G401.6 (cell line): ENCODE measurements at regions not wholly inside any gene's neighbourhood (a gene's known extent, or its start where the extent isn't known, plus 50 kb on each side); places are given as distances from the start of the nearest gene placed in this dataset.

Source experiments
- FAIRE-seq: peaks from 2 replicates; lab custom pipeline; 2012; peaks lifted over from hg19 to GRCh38; lab: Jason Lieb, UNC

DNA sequence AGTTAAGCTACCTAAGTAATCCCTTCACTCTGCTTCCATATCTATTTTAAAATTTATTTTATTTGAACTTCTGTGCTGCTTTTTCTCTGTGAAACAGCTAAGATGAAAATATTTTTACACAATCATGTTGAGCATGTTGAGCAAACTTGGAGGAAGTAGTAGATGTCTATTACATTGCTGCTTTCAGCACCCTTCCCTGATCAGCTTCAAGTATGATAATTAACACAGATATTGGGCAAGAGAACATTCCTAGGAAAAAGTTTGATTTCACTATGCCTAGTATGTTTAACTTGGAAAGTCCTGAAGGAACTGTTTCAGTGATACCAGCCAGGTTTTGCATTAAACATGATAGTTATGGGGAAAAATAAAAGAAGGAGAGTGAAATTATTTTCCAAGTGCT lies 283.6 kb downstream of the ELAVL2 start:
- FAIRE-seq: no peak

DNA sequence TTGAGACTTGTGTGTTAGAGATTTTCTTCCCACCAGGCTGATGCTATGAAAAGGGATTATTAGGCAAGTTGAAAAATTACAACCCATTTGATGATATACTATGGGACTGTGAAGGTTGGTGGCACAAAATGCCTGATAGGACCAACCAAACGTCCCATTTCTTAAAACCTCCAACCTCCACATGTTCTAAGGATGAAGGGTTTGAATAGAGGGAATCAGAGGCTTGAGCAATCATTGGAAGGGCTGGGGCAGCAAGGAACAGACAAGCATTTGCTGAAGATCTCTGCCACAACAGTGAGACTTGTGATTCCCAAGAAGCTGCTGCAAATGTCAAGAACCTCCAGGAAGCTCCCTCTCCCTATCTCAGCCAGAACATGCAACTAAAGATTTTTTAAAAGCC lies 283.1 kb downstream of the ELAVL2 start:
- no peak for FAIRE-seq

DNA sequence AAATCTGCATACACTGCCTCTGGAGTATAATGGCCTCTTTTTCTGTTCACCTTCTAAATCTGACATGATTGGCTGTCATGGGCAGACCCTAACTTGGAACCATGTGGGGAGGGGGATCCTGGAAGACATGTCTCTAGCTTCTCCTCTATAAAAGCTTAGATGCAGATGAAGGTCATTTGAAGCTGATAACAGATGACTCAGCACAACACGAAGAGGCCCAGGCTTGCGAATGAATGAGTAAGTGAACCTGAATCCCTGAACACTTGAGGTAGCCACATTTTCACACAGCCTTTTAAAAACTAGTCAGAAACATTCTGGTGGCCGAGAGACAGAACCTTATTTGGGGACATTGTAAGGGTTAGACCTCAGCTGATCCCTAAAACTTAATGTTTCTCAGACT lies 282.6 kb downstream of the ELAVL2 start:
- FAIRE-seq: no peak

DNA sequence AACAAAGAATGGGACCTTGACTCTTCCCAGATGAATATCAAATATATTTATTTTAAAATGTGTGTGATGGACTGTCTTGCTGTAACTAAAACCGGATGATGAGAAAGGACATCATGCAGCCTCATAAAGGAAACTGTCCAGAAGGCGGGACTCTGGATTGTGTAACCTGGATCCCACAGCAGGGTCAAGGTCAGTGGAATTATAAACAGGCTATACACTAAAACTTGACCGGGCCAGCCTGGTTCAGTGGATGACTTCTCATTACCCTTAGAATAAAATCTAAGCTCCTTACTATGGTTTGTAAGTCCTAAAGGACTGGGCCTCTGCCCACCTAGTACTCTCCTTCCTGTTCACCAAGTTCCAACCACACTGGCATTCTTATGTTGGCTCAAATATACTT lies 280.3 kb downstream of the ELAVL2 start:
- FAIRE-seq: no peak

DNA sequence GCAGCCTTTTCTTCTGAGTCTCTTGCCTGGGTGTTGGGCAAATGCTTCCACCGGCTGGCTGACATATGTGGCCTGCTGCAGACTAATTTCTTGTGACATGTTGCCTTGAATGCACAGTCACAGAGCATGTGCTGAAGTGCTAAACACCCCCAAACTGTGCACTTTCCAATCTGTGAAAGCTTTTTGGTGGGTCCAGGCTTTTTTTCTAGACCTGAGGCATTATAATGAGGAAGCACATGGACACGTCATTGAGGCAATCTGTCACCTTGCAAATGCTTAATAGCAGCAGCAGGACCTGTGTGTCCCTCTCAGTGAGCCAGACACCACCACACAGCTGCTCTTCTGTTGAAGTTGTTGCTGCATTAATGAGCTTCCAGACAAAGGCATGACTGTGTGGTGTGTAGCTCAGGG lies 274.7 kb downstream of the ELAVL2 start:
- no peak for FAIRE-seq

DNA sequence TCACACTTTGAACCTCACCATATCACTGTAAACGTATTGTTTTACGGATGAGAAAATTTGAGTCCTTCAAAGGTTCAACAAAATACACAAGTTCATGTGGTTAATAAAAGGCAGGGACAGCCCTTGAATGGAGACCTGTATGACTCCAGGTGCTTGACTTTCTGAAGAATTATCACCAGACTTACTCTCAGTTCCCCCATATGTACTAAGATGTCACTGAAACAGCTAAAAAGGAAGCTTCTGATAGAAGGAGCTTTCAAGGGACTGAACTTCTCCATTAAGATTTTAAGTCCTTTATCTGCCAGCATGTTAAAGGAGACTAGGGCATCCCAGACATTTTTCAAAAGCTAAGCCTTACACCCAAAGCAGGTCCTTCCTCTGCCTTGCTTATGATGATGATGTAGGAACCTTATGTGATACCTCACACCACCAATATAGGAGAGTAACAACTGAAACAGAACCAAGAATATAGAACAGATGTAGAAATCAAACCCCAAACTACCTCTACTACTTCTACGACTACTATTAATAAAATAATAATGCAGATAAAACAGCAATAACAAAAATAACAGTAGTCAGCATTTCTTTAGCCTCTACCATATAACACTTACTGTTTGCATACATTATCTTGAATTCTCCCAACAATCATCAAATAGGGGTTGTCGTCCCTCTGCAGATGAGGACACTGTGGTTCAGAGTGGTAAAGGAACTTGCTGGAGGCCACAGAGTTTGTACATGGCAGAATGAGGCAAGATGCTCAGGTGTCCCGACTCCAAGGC lies 273.9 kb downstream of the ELAVL2 start:
- no peak for FAIRE-seq

DNA sequence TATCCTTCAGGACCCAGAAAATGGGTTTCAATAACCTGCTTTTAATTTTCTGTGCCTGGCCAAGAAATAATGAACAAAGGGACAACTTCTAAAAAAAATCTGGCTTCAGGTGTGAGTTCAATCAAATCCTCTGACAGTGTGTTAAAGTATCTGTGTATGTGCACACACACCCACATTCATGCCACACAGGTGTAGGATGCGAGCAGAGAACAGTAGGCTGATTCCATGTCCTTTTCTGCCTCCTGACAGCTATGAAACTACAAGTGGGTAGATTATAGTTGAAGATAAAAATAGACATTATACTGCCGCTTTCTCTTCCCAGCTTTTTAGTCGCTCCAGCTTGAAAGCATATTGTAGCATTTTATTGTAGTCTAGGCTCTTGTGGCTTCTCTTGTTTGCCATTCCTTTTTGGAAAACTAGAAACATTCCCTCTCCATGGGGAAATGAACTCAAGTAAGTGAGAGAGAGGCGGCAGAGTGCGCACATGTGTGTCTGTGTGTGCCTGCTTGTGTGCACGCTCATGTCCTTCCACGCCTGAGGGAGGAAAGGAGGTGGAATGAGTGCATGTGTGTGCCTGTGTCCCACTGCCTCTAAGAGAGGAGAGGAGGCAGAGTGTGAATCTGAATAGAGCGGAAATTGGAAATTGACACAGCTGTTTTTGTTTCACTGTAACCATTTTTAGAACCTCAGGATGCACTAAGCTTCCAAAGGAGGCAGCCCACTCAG lies 273.0 kb downstream of the ELAVL2 start:
- no peak for FAIRE-seq

DNA sequence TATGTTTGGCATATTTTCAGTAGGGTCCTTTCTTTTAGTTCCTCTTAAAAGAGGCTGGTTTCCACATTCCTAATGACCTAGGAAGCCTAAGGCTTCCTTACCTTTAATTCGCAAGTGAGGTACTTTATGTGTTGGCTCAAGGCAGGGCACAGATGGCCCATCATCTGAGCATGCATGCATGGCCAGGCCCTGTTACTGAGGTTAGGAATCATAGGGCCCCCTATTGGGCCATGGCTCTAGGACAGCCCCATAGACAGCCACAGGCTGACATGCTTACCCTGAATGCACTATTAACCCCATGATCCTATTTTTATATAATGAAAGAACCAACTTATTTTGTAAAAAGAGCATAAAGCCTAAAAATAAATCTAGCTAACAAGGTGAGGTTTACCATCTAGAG lies 271.4 kb downstream of the ELAVL2 start:
- FAIRE-seq: no peak

DNA sequence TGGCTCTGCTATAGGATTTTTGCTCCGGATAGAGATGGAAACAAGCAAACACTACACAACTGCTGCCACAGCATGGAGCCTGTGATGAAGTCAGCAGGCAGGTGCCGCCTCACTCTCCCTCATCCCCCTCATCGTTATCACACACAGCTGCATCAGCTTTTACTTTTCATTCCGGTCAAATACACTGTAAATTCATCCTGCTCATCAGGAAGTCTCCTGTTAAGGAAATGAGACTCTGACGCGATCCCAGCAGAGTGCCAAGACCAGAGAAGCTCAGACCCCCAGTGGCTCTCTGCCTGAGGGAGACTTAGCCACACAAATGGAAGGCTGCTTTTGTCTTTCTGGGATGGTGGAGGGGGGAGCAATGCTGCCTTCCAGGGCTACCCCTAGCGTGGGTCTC lies 270.2 kb downstream of the ELAVL2 start:
- FAIRE-seq: no peak

DNA sequence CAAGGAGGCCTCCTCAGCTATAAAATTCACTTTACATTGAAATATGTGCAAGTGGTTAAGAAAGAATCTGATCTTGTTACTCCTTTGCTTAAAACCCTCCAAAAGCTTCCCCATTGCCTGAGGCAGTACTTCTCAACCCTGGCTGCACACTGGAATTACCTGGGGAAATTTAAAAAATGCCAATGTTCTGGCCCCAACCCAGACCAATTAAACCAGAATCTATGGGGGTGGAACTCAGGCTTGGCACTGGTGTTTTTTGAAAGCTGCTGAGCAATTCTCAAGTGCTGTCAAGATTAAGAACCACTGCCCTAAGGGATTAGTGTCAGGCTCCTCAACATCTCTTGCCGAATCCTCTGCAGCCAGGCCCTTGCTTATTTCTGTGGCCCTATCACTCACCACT lies 269.6 kb downstream of the ELAVL2 start:
- FAIRE-seq: no peak

DNA sequence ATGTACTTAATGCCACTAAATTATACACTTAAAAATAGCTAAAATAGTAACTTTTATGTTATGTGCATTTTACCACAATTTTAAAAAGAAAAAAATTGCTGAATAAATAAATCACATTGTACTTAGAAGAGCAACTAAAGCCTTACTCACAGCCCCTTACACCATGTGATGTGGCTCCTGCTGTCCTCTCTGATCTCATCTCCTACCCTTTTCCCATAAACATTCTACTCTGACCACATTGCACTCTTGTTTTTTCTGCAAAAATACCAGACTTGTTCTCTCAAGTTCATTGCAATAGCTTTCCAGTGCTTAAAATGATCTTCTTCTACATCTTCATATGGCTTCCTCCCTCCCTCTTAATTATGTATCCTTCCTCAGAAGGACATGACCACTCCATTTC lies 268.4 kb downstream of the ELAVL2 start:
- FAIRE-seq: no peak

DNA sequence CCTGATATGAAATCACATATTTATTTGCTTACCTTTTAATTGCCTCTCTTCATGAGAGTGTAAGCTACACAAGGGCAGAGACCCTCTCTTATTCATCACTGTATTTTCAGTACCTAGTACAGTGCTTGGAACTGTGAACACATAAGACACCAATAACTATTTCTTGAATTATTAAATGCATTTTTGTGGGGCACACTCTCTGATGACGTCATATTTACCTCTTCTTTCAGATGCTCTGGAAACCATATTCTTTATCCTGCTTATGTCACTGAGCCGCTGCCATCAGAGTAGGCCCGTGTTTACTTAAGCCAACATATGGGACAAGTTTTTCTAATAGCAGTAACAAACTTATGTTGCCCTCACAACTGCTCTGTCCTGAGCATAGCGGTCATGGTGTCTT lies 266.5 kb downstream of the ELAVL2 start:
- FAIRE-seq: no peak

DNA sequence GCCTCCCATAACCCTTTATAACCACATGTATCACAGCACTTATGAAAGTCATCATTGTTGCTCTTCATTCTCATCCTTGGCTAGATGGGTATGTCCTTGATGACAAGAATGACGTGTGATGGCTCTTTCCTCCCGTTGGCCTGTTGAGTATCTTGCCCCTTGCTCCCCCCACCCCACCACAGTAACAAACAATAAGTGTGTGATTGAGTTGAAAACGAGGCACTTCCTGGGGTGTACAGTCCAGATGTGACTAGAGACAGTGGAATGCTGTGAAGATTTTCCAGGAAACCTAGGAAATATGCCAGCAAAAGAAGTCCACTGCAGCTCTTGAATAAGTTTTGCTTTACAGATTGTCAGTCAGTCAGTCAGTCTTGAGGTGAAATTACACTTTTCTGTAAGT lies 262.5 kb downstream of the ELAVL2 start:
- FAIRE-seq: no peak

DNA sequence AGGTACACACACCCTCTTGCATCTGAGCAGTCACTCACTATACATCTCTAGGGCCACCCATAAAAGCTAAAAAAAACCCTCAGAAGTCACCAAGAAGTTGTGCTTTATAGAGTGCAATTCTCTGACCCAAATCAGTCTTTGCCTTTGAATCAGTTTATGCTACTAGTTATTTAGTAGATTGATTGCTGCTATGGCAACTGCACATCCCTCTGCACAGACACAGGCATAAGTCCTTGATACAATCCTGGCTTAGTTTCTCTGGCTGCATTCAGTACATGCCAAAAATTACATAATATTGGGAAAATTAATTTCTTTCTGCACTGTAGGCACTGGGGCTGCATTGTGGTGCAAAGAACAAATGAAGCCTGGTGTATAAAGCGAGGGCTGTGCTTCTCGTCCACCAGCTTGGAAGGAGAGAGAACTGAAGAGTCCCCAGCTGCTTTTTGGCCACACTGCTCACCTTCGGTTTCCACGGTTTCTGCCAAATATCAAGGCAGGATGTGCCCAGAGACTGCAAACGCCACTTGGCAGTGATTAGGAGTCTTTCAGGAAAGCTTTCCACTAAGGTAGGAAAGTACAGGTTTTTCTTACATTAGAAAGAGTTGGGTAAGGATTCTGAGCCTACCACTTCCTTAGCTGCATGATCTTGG lies 258.4 kb downstream of the ELAVL2 start:
- FAIRE-seq: no peak

DNA sequence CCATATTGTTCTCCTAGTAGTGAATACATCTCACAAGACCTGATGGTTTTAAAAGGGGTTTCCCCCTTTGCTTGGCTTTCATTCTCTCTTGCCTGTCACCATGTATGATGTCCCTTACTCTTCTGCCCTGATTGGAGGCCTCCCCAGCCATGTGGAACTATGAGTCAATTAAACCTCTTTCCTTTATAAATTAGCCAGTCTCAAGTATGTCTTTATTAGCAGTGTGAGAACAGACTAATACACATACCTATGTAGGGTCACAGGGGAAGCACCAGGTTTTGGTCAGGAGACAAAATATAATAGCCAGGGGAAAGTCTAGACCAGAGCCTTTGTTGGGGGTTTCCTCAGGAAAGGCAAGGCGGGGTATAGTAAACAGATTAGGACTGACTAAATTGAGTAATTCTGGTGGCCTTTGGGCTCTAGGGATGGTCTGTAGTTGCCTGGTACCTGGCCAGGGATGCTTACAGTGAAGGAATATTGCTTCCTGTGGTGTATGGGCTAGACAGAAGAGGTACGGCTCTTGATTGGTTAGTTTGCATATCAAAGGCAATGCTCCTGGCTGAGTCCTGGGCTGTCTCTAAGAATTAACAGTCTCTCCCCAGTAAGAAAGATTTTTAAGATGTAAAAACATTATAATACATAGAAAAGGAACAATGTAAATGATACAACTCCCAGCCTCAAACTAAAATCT lies 254.5 kb downstream of the ELAVL2 start:
- FAIRE-seq: no peak

DNA sequence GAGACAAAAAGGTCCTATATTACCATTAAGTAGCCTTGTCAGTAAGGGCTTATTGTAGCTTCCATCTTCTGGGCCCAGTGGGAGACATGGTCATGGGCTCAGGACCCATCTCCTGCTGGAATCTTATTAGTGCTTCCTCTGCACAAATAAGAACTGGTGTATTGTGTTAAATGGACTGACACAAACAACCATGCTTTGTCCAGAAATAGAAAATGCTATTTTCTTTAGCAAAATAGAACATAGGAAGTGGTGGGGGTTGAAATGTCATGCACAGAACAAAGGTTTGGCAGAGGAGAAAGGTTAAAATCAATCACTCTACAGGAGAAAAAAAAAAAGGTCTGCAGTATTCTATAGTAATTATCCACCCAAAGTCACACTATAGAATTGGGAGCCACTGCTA lies 252.2 kb downstream of the ELAVL2 start:
- FAIRE-seq: no peak

DNA sequence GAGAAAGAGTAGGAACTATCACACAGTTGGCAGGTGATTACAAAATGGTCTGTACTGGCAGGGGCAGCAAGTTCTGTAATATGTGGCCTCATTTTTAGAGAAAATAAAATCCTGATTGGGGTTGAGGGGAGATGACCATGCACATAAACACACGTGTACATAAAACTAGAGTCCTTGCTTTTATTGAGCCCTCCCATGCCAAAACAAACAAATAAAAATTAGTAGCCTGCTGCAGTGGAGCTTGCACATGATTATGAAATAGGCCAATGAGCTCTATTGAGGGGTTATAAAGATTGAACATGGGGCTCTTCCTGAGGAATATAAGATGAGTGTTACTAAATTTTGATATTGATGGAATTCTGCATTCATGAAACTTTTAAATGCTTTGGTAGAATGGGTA lies 248.4 kb downstream of the ELAVL2 start:
- no peak for FAIRE-seq

DNA sequence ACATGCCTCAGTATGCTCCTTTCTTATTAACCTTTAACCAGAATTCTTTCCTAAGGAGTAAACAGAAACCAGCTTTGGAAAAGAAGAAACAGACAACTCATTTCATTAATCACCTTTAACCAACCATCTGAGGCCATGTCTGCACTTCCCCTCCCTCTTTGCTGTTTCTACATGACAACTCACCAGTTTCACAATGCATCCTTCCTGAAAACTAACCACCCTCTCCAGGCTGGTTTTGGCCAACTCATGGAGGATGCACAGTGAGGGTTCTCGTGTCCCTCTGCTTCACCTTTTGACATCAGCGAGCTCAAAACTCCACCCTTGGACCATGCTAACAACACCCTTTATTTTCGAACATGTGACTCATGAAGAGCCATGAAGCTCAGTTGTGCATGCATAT lies 244.1 kb downstream of the ELAVL2 start:
- FAIRE-seq: no peak

DNA sequence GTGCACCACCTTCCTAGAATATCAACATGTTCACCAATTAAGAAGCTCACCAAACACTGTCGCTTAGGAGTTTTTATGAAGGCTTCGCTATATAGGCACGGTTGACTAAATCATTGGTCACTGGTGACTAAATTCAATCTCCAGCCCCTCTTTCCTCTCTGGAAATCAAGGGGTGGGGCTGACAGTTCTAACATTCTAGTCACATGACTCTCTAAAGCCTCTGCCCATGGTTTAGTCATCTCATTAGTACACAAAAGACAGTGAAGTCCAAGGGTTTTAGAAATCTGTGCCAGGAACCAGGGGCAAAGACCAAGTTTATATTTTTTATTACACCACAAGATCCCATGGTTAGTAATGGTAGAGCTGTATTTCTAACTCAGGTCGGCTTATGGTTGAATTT lies 243.2 kb downstream of the ELAVL2 start:
- FAIRE-seq: no peak

DNA sequence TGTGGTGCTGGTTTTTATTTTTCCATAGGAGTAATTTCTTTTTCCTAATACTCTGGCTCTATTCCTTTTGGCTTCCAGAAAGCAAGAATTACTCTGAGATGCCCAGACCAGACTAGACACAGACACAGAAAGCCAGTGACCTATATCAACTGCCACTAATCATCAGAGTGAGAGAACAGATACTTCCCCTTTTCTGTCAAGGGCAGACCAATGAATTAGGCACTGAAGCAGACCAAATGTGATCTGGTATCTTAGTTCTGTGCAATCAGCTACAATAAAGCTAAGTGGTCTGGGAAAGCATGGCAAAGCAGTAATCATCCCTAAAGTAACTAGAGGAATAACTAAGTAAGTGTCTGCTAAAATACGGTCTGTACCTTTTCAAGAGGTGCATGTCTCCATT lies 239.1 kb downstream of the ELAVL2 start:
- no peak for FAIRE-seq

DNA sequence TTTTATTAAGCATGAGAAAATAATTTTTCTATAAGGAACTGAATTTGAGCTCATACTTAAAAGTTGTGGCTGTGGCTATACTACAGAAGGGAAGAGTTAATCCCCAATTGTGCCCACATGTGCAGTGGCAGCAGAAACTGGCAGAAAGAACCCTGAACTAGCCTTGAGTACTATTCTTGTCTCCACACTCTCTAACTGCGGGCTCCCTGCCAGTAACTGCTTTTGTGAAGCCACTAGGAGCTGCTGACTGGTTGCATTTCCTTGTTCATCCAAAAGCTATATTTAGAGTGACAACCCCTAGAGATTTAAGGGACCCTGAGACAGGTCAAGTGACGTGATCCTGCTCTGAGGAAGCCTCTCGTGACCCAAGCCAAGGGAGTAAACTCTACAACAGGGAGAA lies 238.6 kb downstream of the ELAVL2 start:
- FAIRE-seq: no peak

DNA sequence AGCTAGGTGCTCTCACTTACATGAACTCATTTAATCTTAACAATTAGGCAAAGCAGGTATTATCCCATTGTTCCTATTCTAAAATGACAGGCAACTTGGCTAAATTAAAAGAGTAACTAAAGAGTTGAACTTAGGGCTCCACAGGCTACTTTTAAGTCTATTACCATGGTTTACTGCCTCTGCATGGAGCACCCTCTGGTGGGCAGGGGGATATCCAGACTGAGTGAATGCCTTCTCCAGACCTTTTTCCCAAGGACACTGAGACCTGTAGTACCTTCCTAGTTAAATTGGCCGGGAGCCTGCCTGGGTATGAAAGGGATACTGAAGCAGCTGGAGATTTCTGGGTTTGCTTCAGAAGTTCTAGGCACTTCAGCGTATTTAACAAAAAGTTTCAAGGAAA lies 238.1 kb downstream of the ELAVL2 start:
- FAIRE-seq: no peak
